Gastroesophageal sphincter (tissue), 3 donors: ENCODE measurements at regions not wholly inside any gene's neighbourhood (a gene's known extent, or its start where the extent isn't known, plus 50 kb on each side); places are given as distances from the start of the nearest gene placed in this dataset.

Experiments
- EP300 ChIP-seq: sonication (generic); formaldehyde crosslinking; IDR thresholded peaks from one replicate; pipeline ENCODE4 v1.6.1; 2017; ENCODE audit warnings: antibody characterized with exemption, mild to moderate bottlenecking
- POLR2A ChIP-seq, 2 donors: fragments of 450-650 bp; IDR thresholded peaks; one replicate each; pipeline ENCODE4 v1.6.1; 2017; ENCODE audit warnings: antibody characterized with exemption in 2 of 2, mild to moderate bottlenecking in 2 of 2, moderate library complexity in 1 of 2
- POLR2AphosphoS5 ChIP-seq: sonication (generic); formaldehyde crosslinking; IDR thresholded peaks from one replicate; pipeline ENCODE4 v1.6.1; 2017; ENCODE audit warnings: antibody characterized with exemption
- TF ChIP-seq, protein P1 (sequence below), 4 experiments: fragments of 200-600 bp in 2 of 4; fragments of 450-650 bp in 2 of 4; sonication (generic) in 1 of 4; IDR thresholded peaks; one replicate each; pipeline ENCODE4 v1.5.1; 2017 to 2019; ENCODE audit warnings: antibody characterized with exemption in 4 of 4, mild to moderate bottlenecking in 2 of 4, moderate library complexity in 2 of 4

DNA sequence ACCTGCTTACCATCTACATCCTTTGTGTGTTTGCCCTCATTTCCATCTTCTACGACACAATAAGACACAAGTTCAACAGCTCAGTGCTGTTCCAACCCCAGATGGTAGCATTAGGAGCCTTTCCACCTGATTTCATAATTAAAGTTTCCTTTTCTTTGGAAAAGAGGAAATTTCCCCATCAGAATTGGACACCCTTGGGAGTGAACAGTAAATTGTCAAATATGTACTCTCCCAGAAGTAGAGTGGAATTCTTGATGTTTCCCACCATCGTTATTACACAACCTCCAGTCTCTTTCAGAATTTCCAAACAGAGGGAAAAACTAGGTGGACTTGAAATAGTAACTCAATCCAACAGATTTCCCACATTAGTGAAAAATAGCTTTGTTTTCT, 337.6 kb upstream of the OR4E1 start:
- TF ChIP-seq POLR2AphosphoS5 (peak; percentile 47), POLR2A (IDR thresholded peaks at IDR 0.05) (no peak), EP300 (no peak)
- TF ChIP-seq, protein P1, sequence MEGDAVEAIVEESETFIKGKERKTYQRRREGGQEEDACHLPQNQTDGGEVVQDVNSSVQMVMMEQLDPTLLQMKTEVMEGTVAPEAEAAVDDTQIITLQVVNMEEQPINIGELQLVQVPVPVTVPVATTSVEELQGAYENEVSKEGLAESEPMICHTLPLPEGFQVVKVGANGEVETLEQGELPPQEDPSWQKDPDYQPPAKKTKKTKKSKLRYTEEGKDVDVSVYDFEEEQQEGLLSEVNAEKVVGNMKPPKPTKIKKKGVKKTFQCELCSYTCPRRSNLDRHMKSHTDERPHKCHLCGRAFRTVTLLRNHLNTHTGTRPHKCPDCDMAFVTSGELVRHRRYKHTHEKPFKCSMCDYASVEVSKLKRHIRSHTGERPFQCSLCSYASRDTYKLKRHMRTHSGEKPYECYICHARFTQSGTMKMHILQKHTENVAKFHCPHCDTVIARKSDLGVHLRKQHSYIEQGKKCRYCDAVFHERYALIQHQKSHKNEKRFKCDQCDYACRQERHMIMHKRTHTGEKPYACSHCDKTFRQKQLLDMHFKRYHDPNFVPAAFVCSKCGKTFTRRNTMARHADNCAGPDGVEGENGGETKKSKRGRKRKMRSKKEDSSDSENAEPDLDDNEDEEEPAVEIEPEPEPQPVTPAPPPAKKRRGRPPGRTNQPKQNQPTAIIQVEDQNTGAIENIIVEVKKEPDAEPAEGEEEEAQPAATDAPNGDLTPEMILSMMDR (IDR thresholded peaks at IDR 0.05): no peak
